Kidney capillary endothelial cell (primary cell): ENCODE measurements at regions not wholly inside any gene's neighbourhood (a gene's known extent, or its start where the extent isn't known, plus 50 kb on each side); places are given as distances from the start of the nearest gene placed in this dataset.

Experiments used
- DNase-seq: peaks from one replicate; pipeline ENCODE4 v3.0.0-alpha.2; 2018; ENCODE audit warnings: low spot score

- DNase-seq: no peak
Observed at GRCh38 chr22:49208768-49209252, 618.9 kb downstream of the BRD1 start.

GRCh38 chr22:49208004-49208402, 619.7 kb downstream of the BRD1 start:
- no peak for DNase-seq

- no peak for DNase-seq
Observed at GRCh38 chr22:49207008-49208003, 620.4 kb downstream of the BRD1 start.

GRCh38 chr22:49206281-49206680, 621.4 kb downstream of the BRD1 start:
- DNase-seq: no peak

GRCh38 chr22:49205483-49205800, 622.2 kb downstream of the BRD1 start:
- DNase-seq: no peak

GRCh38 chr22:49204599-49205482, 622.8 kb downstream of the BRD1 start:
- no peak for DNase-seq

- DNase-seq: no peak
Observed at GRCh38 chr22:49203859-49204598, 623.6 kb downstream of the BRD1 start.

GRCh38 chr22:49203091-49203858, 624.4 kb downstream of the BRD1 start:
- no peak for DNase-seq

- no peak for DNase-seq
Observed at GRCh38 chr22:49202226-49202625, 625.4 kb downstream of the BRD1 start.

- no peak for DNase-seq
Observed at GRCh38 chr22:49201046-49201970, 626.4 kb downstream of the BRD1 start.

- no peak for DNase-seq
Observed at GRCh38 chr22:49199224-49199623, 628.4 kb downstream of the BRD1 start.

GRCh38 chr22:49198705-49199084, 629.0 kb downstream of the BRD1 start:
- no peak for DNase-seq

- no peak for DNase-seq
Observed at GRCh38 chr22:49197986-49198704, 629.5 kb downstream of the BRD1 start.

- no peak for DNase-seq
Observed at GRCh38 chr22:49197505-49197904, 630.2 kb downstream of the BRD1 start.

GRCh38 chr22:49196046-49196511, 631.6 kb downstream of the BRD1 start:
- DNase-seq: no peak

GRCh38 chr22:49195636-49196035, 632.0 kb downstream of the BRD1 start:
- DNase-seq: no peak

- DNase-seq: no peak
Observed at GRCh38 chr22:49193901-49194465, 633.7 kb downstream of the BRD1 start.

GRCh38 chr22:49193348-49193747, 634.3 kb downstream of the BRD1 start:
- DNase-seq: no peak

GRCh38 chr22:49192857-49193250, 634.8 kb downstream of the BRD1 start:
- no peak for DNase-seq
